ENCODE measurements at regions not wholly inside any gene's neighbourhood (a gene's known extent, or its start where the extent isn't known, plus 50 kb on each side); places are given as distances from the start of the nearest gene placed in this dataset.

DNA sequence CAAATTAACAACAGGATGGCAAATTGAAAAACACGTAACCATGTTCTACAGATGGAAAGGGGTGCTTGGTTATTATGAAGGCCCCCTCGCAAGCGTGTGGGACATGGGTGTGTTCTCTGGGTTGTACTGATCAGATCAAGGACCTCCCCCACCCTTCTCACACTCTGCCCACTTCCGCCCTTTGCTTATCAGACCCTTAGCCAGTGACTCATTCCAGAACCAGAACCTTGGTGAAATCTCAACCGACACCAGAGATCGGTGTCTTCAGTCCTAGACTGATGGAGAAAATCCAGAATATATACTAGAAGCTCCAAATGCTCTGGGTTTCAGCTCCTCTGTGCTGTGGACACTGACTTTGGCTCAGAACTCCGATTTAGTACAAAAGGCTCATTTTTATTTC is 64.9 kb downstream of the PTTG1 start:
- Mint-ChIP-seq H3K36me3 (ENCODE audit: low read depth) (peaks cover 61% of the 10 kb centered on the region), H3K27ac (peak overlapping the region; percentile 47), H3K27me3 (no peaks in the 10 kb centered on the region), H3K9me3 (no peaks in the 10 kb centered on the region), H3K4me3 (peak overlapping the region; percentile 20), H3K4me1 (peaks cover 29% of the 10 kb centered on the region)
- DNase-seq (no peak), ATAC-seq (ENCODE audit: low read depth) (peak; percentile 81)
- TF ChIP-seq CTCF (IDR thresholded peaks at IDR 0.05): no peak
- POLR2A ChIA-PET: interaction anchor here (0.7 to 2.2 kb wide), 2 partner anchors 19 kb away, joined by 6 to 8 read pairs; no protein-coding TSS in a partner anchor
- intact Hi-C loops (cut with micrococcal nuclease): loop anchor here (1.0 kb wide), 1 partner anchor 47 kb away; no protein-coding TSS in a partner anchor
- CTCF ChIA-PET: interaction anchor here (0.6 kb wide), 1 partner anchor 183 kb away, joined by 4 read pairs; no protein-coding TSS in a partner anchor

DNA sequence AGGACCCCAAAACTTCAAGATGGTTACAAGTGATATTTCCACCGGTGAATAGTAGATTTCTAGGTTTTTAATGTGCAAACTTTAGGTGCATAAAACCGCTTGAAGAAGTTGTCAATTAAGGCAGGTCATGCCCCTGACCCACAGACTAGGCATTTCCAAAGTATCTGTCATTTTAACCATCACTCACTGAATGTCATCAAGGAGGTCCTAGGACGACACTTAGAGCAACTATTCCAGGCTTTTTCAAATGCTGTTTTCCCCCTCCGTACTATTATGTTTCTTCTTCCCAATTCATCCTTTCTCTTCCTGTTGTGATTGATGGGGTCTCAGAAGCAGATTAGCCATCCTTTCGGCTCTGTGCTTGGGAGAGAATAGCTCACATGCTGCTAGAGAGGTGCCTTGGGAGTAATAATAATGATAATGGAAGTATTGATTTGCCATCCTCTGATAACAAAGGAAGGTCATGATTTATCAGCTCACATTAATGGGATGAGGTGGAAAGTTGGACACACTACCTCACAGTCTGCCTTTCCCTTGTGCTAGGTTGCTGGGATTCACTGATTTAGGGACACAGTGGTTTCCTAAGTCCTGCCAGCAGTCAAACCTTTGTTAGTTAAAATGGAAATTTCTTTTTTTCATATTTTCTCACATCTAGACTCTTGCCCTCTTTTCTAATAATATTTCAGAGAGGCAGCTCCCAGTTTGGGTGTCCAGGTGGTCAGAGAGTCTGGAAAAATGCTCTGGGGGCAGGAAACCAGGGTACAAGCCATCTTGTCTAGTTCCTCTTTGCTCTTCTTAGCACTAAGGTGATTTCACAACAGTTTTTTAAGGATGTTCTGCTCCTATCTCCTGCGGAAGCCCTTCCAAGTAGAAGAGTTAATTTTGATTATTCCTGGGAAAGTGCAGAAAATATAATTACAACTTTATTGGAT is 67.0 kb downstream of the PTTG1 start:
- no peaks in the 10 kb centered on the region for H3K27me3 Mint-ChIP-seq

GRCh38 chr5:160491438-160491837 is 69.8 kb downstream of the PTTG1 start:
- intact Hi-C loops (cut with micrococcal nuclease): no loop called here
- Mint-ChIP-seq H3K9me3 (no peaks in the 10 kb centered on the region), H3K4me3 (no peak overlapping the region), H3K27ac (no peak overlapping the region), H3K36me3 (ENCODE audit: low read depth) (peaks cover 21% of the 10 kb centered on the region), H3K4me1 (peaks cover 9% of the 10 kb centered on the region), H3K27me3 (no peaks in the 10 kb centered on the region)
- DNase-seq (no peak), ATAC-seq (ENCODE audit: low read depth) (no peak)
- no peak for TF ChIP-seq CTCF (IDR thresholded peaks at IDR 0.05)
- ChIA-PET POLR2A (interaction anchor here (1.4 kb wide), 2 partner anchors 24 to 53 kb away, joined by 5 read pairs; no protein-coding TSS in a partner anchor), CTCF (interaction anchor here (0.9 kb wide), 2 partner anchors 26 to 53 kb away, joined by 3 to 4 read pairs; no protein-coding TSS in a partner anchor)

More for the DNA sequence above, 67.0 kb downstream of the PTTG1 start:
- CTCF ChIA-PET: interaction anchor here (2.9 kb wide), 1 partner anchor 50 kb away, joined by 18 read pairs; no protein-coding TSS in a partner anchor
- DNase-seq (no peak), ATAC-seq (ENCODE audit: low read depth) (no peak)
- Mint-ChIP-seq H3K9me3 (no peaks in the 10 kb centered on the region), H3K4me3 (no peak overlapping the region), H3K27ac (peak overlapping the region; percentile 25), H3K36me3 (ENCODE audit: low read depth) (peaks cover 44% of the 10 kb centered on the region), H3K4me1 (peaks cover 25% of the 10 kb centered on the region)
- POLR2A ChIA-PET: interaction anchor here (2.5 to 2.6 kb wide), 2 partner anchors 21 to 50 kb away, joined by 10 to 11 read pairs; no protein-coding TSS in a partner anchor
- intact Hi-C loops (cut with micrococcal nuclease): no loop called here
- no peak for TF ChIP-seq CTCF (IDR thresholded peaks at IDR 0.05)

DNA sequence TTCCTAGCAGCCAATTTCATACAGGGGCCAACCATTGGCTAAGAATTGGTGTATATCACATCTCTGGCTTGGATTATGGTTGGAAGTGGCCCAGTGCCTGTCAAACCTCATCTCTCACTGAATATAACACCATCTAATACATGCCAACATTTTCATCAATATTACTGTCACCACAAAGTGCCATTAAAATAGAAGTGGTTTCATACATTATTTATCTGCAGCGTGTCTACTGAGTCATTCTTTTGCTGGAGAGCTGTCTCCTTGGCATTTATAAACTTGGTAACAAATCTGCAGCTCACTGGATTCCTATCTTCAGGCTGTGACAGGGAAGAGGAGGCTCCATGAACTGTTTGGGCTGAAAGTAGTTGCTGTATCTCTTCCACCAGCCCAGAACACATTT is 70.9 kb downstream of the PTTG1 start:
- Mint-ChIP-seq H3K4me1 (peaks cover under 1% of the 10 kb centered on the region), H3K4me3 (no peak overlapping the region), H3K9me3 (no peaks in the 10 kb centered on the region), H3K36me3 (ENCODE audit: low read depth) (peaks cover 10% of the 10 kb centered on the region), H3K27me3 (no peaks in the 10 kb centered on the region), H3K27ac (no peak overlapping the region)
- TF ChIP-seq CTCF (IDR thresholded peaks at IDR 0.05): no peak
- intact Hi-C loops (cut with micrococcal nuclease): no loop called here
- no peak for DNase-seq
- no peak for ATAC-seq (ENCODE audit: low read depth)
- CTCF ChIA-PET: no interaction called here
- POLR2A ChIA-PET: interaction anchor here (0.6 kb wide), 1 partner anchor 34 kb away, joined by 4 read pairs; no protein-coding TSS in a partner anchor

DNA sequence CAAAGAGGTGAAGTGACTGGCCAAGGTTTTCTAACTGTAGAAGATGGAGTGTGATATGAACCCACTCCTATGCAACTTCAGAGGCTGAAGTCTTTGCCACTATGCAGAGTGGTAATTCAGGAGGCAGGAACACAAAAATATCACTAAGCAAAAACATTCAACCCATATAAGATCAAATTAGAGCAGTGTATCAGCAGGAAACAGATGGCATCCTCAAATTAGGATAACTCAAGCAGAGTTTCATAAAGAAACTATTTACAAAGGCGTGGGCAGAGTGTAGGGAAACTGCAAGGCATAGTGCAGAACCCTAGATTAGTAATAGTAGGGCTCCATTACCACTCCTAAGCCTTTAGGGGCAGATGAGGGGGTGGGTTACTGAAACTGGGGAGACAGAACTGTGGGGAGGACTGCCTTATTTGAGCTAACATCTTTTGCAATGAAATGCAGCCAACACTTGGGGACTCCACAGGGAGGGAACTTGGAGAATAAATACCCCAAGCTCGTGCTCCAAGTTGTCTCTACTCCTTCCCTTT is 72.2 kb downstream of the PTTG1 start:
- Mint-ChIP-seq H3K27me3 (no peaks in the 10 kb centered on the region), H3K27ac (no peak overlapping the region), H3K36me3 (ENCODE audit: low read depth) (peaks cover 3% of the 10 kb centered on the region), H3K4me3 (no peak overlapping the region), H3K9me3 (no peaks in the 10 kb centered on the region), H3K4me1 (no peaks in the 10 kb centered on the region)
- ATAC-seq (ENCODE audit: low read depth) (no peak), DNase-seq (no peak)
- intact Hi-C loops (cut with micrococcal nuclease): no loop called here
- no peak for TF ChIP-seq CTCF (IDR thresholded peaks at IDR 0.05)
- CTCF ChIA-PET: no interaction called here
- POLR2A ChIA-PET: interaction anchor here (1.1 kb wide), 1 partner anchor 75 kb away, joined by 3 read pairs; the partner anchor contains the start of gene SLU7
